ENCODE measurements at regions not wholly inside any gene's neighbourhood (a gene's known extent, or its start where the extent isn't known, plus 50 kb on each side); places are given as distances from the start of the nearest gene placed in this dataset.
A peak's percentile ranks its signal among the peaks of the same experiment; 100 is the strongest.
"Not testable (repeated sequence)": the region's sequence is repeated elsewhere in the genome, so short reads cannot be mapped to it uniquely, and the experiment has no call there.

GRCh38 chr2:91521944-91522343 is 2830.5 kb downstream of the RPIA start:
- DNase-seq (ENCODE audit: low read depth), result not testable (repeated sequence)

- not testable (repeated sequence) for DNase-seq (ENCODE audit: low read depth)
These were observed 2831.4 kb downstream of the RPIA start for GRCh38 chr2:91522877-91523276.

GRCh38 chr2:91523751-91524150 is 2832.3 kb downstream of the RPIA start:
- DNase-seq (ENCODE audit: low read depth), result not testable (repeated sequence)

GRCh38 chr2:91525587-91525986 is 2834.1 kb downstream of the RPIA start:
- DNase-seq (ENCODE audit: low read depth), result peak; percentile 0

GRCh38 chr2:91526083-91526482 is 2834.6 kb downstream of the RPIA start:
- DNase-seq (ENCODE audit: low read depth), result not testable (repeated sequence)

- DNase-seq (ENCODE audit: low read depth), result peak; percentile 6
These were observed 2835.6 kb downstream of the RPIA start for GRCh38 chr2:91527056-91527455.

- not testable (repeated sequence) for DNase-seq (ENCODE audit: low read depth)
These were observed 2836.1 kb downstream of the RPIA start for GRCh38 chr2:91527491-91528031.

GRCh38 chr2:91528361-91528760 is 2836.9 kb downstream of the RPIA start:
- peak; percentile 4 for DNase-seq (ENCODE audit: low read depth)

GRCh38 chr2:91536109-91536508 is 2844.6 kb downstream of the RPIA start:
- DNase-seq (ENCODE audit: low read depth), result not testable (repeated sequence)

GRCh38 chr2:91536549-91537263 is 2845.2 kb downstream of the RPIA start:
- DNase-seq (ENCODE audit: low read depth), result peak; percentile 0

- not testable (repeated sequence) for DNase-seq (ENCODE audit: low read depth)
These were observed 2857.8 kb downstream of the RPIA start for GRCh38 chr2:91549316-91549715.

GRCh38 chr2:91558234-91558633 is 2866.8 kb downstream of the RPIA start:
- DNase-seq (ENCODE audit: low read depth), result not testable (repeated sequence)

- DNase-seq (ENCODE audit: low read depth), result not testable (repeated sequence)
These were observed 2867.8 kb downstream of the RPIA start for GRCh38 chr2:91559269-91559668.

GRCh38 chr2:91559886-91560614 is 2868.6 kb downstream of the RPIA start:
- not testable (repeated sequence) for DNase-seq (ENCODE audit: low read depth)

- DNase-seq (ENCODE audit: low read depth), result not testable (repeated sequence)
These were observed 2870.7 kb downstream of the RPIA start for GRCh38 chr2:91562184-91562583.

- not testable (repeated sequence) for DNase-seq (ENCODE audit: low read depth)
These were observed 2873.2 kb downstream of the RPIA start for GRCh38 chr2:91564700-91565099.

- DNase-seq (ENCODE audit: low read depth), result not testable (repeated sequence)
These were observed 2874.4 kb downstream of the RPIA start for GRCh38 chr2:91565689-91566430.

- not testable (repeated sequence) for DNase-seq (ENCODE audit: low read depth)
These were observed 2875.1 kb downstream of the RPIA start for GRCh38 chr2:91566611-91567010.

GRCh38 chr2:91567546-91568335 is 2876.3 kb downstream of the RPIA start:
- peak; percentile 34 for DNase-seq (ENCODE audit: low read depth)

GRCh38 chr2:91568391-91569338 is 2877.2 kb downstream of the RPIA start:
- not testable (repeated sequence) for DNase-seq (ENCODE audit: low read depth)

Data from Daoy (cell line).